Esophagus muscularis mucosa (tissue), 3 donors: ENCODE measurements at regions not wholly inside any gene's neighbourhood (a gene's known extent, or its start where the extent isn't known, plus 50 kb on each side); places are given as distances from the start of the nearest gene placed in this dataset.

Source experiments
- CTCF ChIP-seq, 3 experiments: fragments of 200-600 bp in 2 of 3; fragments of 450-650 bp in 1 of 3; sonication (generic) in 2 of 3; IDR thresholded peaks; one replicate each; pipeline ENCODE4 v1.5.1; 2017 to 2019; ENCODE audit warnings: antibody characterized with exemption in 3 of 3, mild to moderate bottlenecking in 2 of 3, moderate library complexity in 1 of 3
- POLR2A ChIP-seq: fragments of 450-650 bp; IDR thresholded peaks from one replicate; pipeline ENCODE4 v1.6.1; 2017; ENCODE audit warnings: antibody characterized with exemption, moderate library complexity, mild to moderate bottlenecking, low read depth
- POLR2AphosphoS5 ChIP-seq, 2 donors: sonication (generic); formaldehyde crosslinking; IDR thresholded peaks; one replicate each; pipeline ENCODE4 v1.6.1; 2017; ENCODE audit warnings: antibody characterized with exemption in 2 of 2

- no peak for TF ChIP-seq CTCF (IDR thresholded peaks at IDR 0.05)
- no peak for TF ChIP-seq POLR2AphosphoS5 (IDR thresholded peaks at IDR 0.05)
- TF ChIP-seq POLR2A: no peak
Observed at GRCh38 chr5:144798595-144798994, 627.9 kb downstream of the KCTD16 start.
